Uterus (tissue), 3 donors: ENCODE measurements at regions not wholly inside any gene's neighbourhood (a gene's known extent, or its start where the extent isn't known, plus 50 kb on each side); places are given as distances from the start of the nearest gene placed in this dataset.
"Not testable (repeated sequence)": the region's sequence is repeated elsewhere in the genome, so short reads cannot be mapped to it uniquely, and the experiment has no call there.

Experiments
- DNase-seq, 2 donors: peaks; one replicate each; pipeline ENCODE4 v3.0.0-alpha.2; 2019 to 2020
- H3K27ac ChIP-seq, 2 donors: fragments of 200-600 bp; sonication (generic); 1 replicate in 1 of 2; 2 replicates in 1 of 2; pipeline ENCODE4 v1.5.1; 2016 to 2018
- H3K27me3 ChIP-seq, 2 donors: fragments of 200-600 bp; sonication (generic); one replicate each; pipeline ENCODE4 v1.5.1; 2018 to 2019; ENCODE audit warnings: control low read depth in 1 of 2
- H3K36me3 ChIP-seq, 2 donors: fragments of 200-600 bp; sonication (generic); one replicate each; pipeline ENCODE4 v1.5.1; 2019; ENCODE audit warnings: control low read depth in 1 of 2
- H3K4me1 ChIP-seq, 2 donors: fragments of 200-600 bp; sonication (generic); one replicate each; pipeline ENCODE4 v1.5.1; 2018 to 2019; ENCODE audit warnings: control low read depth in 1 of 2
- H3K4me3 ChIP-seq, 2 donors: fragments of 200-600 bp; sonication (generic); 1 replicate in 1 of 2; 2 replicates in 1 of 2; pipeline ENCODE4 v1.5.1; 2018 to 2019; ENCODE audit warnings: mild to moderate bottlenecking in 1 of 2
- H3K9me3 ChIP-seq, 2 donors: fragments of 200-600 bp; sonication (generic); one replicate each; pipeline ENCODE4 v1.5.1; 2019; ENCODE audit warnings: control low read depth in 1 of 2
- POLR2A ChIP-seq, 2 donors: fragments of 450-650 bp; IDR thresholded peaks; one replicate each; pipeline ENCODE4 v1.6.1; 2016; ENCODE audit warnings: antibody characterized with exemption in 2 of 2, mild to moderate bottlenecking in 1 of 2, moderate library complexity in 1 of 2
- intact Hi-C: fragments of 100-400 bp; cut with DNase I; formaldehyde crosslinking; loops from one replicate; pipeline ENCODE4 v1.15.1; 2023; ENCODE audit warnings: low total_unique reads
- TF ChIP-seq, protein P1 (sequence below), 4 experiments: fragments of 200-600 bp in 2 of 4; fragments of 450-650 bp in 2 of 4; sonication (generic) in 2 of 4; IDR thresholded peaks; one replicate each; pipeline ENCODE4 v1.5.1; 2016 to 2019; ENCODE audit warnings: antibody characterized with exemption in 4 of 4, mild to moderate bottlenecking in 2 of 4, moderate library complexity in 1 of 4
- donor health status: DM: yes; HTN: yes; CAD: no.

GRCh38 chr11:45000918-45001317 is 50.2 kb upstream of the TP53I11 start:
- Histone ChIP-seq H3K27me3 (no peaks in the 10 kb centered on the region), H3K9me3 (no peaks in the 10 kb centered on the region), H3K36me3 (no peaks in the 10 kb centered on the region), H3K4me3 (no peak overlapping the region), H3K4me1 (no peaks in the 10 kb centered on the region), H3K27ac (no peak overlapping the region)
- TF ChIP-seq, protein P1, sequence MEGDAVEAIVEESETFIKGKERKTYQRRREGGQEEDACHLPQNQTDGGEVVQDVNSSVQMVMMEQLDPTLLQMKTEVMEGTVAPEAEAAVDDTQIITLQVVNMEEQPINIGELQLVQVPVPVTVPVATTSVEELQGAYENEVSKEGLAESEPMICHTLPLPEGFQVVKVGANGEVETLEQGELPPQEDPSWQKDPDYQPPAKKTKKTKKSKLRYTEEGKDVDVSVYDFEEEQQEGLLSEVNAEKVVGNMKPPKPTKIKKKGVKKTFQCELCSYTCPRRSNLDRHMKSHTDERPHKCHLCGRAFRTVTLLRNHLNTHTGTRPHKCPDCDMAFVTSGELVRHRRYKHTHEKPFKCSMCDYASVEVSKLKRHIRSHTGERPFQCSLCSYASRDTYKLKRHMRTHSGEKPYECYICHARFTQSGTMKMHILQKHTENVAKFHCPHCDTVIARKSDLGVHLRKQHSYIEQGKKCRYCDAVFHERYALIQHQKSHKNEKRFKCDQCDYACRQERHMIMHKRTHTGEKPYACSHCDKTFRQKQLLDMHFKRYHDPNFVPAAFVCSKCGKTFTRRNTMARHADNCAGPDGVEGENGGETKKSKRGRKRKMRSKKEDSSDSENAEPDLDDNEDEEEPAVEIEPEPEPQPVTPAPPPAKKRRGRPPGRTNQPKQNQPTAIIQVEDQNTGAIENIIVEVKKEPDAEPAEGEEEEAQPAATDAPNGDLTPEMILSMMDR (IDR thresholded peaks at IDR 0.05): no peak
- no peak for TF ChIP-seq POLR2A (IDR thresholded peaks at IDR 0.05)
- no peak for DNase-seq
- intact Hi-C loops: no loop called here

DNA sequence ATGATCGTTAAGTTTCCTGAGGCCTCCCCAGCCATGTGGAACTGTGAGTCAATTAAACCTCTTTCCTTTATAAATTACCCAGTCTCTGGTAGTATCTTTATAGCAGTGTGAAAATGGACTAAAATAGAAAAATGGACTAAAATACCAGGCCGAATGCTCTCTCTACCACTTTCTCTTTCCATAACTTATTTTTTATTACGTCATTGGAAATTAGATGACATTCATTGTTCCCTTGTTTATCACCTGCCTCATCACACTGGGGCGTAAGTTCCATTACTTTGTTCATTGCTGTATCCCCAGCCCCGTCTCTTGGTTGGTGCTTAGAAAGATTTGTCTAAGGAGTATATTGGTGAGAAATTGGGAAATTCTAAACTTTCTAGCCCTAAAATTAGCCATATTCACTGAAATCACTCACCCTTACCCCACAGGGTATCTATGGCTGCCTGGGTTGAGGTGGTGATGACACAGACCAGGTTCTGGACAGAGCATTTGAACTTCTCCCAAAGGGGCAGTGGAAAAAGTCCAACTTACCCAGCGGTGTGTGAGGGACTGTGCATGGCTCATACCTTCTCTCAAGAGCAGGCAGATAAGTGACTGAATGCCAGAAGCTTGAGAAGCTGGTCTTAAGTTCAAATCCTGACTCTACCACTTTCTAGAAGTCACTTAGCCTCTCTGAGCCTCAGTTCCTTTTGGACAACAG is 50.9 kb upstream of the TP53I11 start:
- H3K36me3 ChIP-seq: no peaks in the 10 kb centered on the region
- TF ChIP-seq, protein P1 (IDR thresholded peaks at IDR 0.05): no peak
- no peak for TF ChIP-seq POLR2A (IDR thresholded peaks at IDR 0.05)
- H3K9me3 ChIP-seq: no peaks in the 10 kb centered on the region
- no peak for DNase-seq
- H3K4me3 ChIP-seq: no peak overlapping the region
- no peak overlapping the region for H3K27ac ChIP-seq
- H3K27me3 ChIP-seq: no peaks in the 10 kb centered on the region
- no peaks in the 10 kb centered on the region for H3K4me1 ChIP-seq
- intact Hi-C loops: no loop called here

DNA sequence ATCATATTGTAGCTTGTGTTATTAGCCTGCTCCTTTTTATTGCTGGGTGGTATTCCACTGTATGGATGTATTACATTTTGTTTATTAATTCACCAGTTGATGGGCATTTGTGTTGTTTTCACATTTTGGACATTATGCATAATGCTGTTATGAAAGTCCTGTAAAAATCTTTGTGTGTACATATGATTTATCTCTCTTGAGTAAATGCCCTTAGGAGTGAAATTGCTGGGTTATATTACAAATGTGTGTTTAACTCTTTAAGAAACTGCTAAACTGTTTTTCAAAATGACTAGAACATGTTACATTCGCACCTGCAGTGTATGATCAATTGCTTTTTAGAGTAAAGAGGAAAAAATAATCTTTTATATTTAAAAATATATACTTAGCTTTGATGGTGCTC is 54.4 kb upstream of the TP53I11 start:
- no peaks in the 10 kb centered on the region for H3K9me3 ChIP-seq
- TF ChIP-seq, protein P1 (IDR thresholded peaks at IDR 0.05): no peak
- no peak for TF ChIP-seq POLR2A (IDR thresholded peaks at IDR 0.05)
- intact Hi-C loops: no loop called here
- no peaks in the 10 kb centered on the region for H3K27me3 ChIP-seq
- no peaks in the 10 kb centered on the region for H3K36me3 ChIP-seq
- H3K4me1 ChIP-seq: no peaks in the 10 kb centered on the region
- no peak for DNase-seq
- H3K4me3 ChIP-seq: no peak overlapping the region
- H3K27ac ChIP-seq: no peak overlapping the region

DNA sequence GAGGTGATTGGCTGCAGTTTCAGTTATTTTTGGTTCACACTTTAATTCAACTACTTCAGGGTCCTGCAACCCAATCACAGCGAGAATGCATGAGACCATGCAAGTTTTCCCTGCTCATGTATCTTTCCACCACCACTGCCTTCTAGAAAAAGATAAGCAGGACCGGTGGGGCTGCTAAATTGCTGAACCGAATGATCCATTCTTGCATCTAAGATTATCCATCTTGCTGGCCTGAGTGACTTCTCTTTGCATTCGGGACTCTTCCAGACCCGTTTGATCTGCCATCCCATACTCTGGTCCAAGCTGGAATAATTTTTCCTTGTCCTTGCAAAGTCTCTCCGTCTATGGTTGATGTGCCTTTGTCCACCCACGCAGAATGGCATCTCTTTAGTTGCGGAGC is 56.3 kb upstream of the TP53I11 start:
- no peak overlapping the region for H3K4me3 ChIP-seq
- no peaks in the 10 kb centered on the region for H3K4me1 ChIP-seq
- H3K36me3 ChIP-seq: no peaks in the 10 kb centered on the region
- DNase-seq: no peak
- intact Hi-C loops: no loop called here
- no peaks in the 10 kb centered on the region for H3K27me3 ChIP-seq
- TF ChIP-seq, protein P1 (IDR thresholded peaks at IDR 0.05): no peak
- no peak for TF ChIP-seq POLR2A (IDR thresholded peaks at IDR 0.05)
- H3K9me3 ChIP-seq: no peaks in the 10 kb centered on the region
- no peak overlapping the region for H3K27ac ChIP-seq

DNA sequence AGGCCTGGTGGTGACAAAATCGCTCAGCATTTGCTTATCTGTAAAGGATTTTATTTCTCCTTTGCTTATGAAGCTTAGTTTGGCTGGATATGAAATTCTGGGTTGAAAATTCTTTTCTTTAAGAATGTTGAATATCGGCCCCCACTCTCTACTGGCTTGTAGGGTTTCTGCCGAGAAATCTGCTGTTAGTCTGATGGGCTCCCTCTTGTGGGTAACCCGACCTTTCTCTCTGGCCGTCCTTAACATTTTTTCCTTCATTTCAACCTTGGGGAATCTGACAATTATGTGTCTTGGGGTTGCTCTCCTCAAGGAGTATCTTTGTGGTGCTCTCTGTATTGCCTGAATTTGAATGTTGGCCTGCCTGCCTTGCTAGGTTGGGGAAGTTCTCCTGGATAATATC is 65.3 kb upstream of the TP53I11 start:
- H3K4me1 ChIP-seq, H3K36me3 ChIP-seq, H3K27ac ChIP-seq, H3K9me3 ChIP-seq, intact Hi-C loops, H3K4me3 ChIP-seq, DNase-seq, H3K27me3 ChIP-seq: not testable (repeated sequence)

DNA sequence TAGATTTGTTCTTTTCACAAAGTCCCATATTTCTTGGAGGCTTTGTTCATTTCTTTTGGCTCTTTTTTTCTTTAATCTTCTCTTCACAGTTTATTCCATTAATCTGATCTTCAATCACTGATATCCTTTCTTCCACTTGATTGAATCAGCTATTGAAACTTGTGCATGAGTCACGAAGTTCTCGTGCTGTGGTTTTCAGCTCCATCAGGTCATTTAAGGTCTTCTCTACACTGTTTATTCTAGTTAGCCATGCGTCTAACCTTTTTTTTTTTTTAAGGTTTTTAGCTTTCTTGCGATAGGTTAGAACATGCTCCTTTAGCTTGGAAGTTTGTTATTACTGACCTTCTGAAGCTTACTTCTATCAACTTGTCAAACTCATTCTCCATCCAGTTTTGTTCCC is 65.8 kb upstream of the TP53I11 start:
- DNase-seq, intact Hi-C loops, H3K4me3 ChIP-seq, H3K36me3 ChIP-seq, H3K4me1 ChIP-seq, H3K27ac ChIP-seq, H3K9me3 ChIP-seq, H3K27me3 ChIP-seq: not testable (repeated sequence)
